ENCODE measurements at regions not wholly inside any gene's neighbourhood (a gene's known extent, or its start where the extent isn't known, plus 50 kb on each side); places are given as distances from the start of the nearest gene placed in this dataset.

- Histone ChIP-seq H3F3A (ENCODE audit: low read depth) (no peaks in the 10 kb centered on the region), H3K27me3 (no peaks in the 10 kb centered on the region), H4K20me1 (ENCODE audit: low read depth) (no peaks in the 10 kb centered on the region), H3K79me2 (ENCODE audit: low read depth) (no peaks in the 10 kb centered on the region), H3K4me2 (no peak overlapping the region), H3K27ac (no peak overlapping the region), H3K4me1 (no peaks in the 10 kb centered on the region), H3K9me3 (ENCODE audit: low read depth) (no peaks in the 10 kb centered on the region), H3K4me3 (no peak overlapping the region), H2AFZ (replicated peaks) (no peak overlapping the region), H3K9ac (no peak overlapping the region), H3K36me3 (no peaks in the 10 kb centered on the region)
- Mint-ChIP-seq H3K4me1 (peaks cover 14% of the 10 kb centered on the region), H3K27me3 (ENCODE audit: insufficient read depth, low read depth) (no peaks in the 10 kb centered on the region), H3K27ac (no peak overlapping the region), H3K4me3 (no peak overlapping the region), H3K36me3 (peaks cover 2% of the 10 kb centered on the region), H3K9me3 (peaks cover 12% of the 10 kb centered on the region)
- DNase-seq (ENCODE audit: low spot score): no peak
- TF ChIP-seq EZH2phosphoT487 (IDR thresholded peaks at IDR 0.05): no peak
- no peak for TF ChIP-seq EZH2 (IDR thresholded peaks at IDR 0.05)
- no peak for TF ChIP-seq CTCF (IDR thresholded peaks at IDR 0.05)
These were observed 233.8 kb upstream of the PRKCQ start for GRCh38 chr10:6813856-6814255.

GRCh38 chr10:6813306-6813705 lies 233.2 kb upstream of the PRKCQ start:
- no peaks in the 10 kb centered on the region for H3K27me3 Mint-ChIP-seq (ENCODE audit: insufficient read depth, low read depth)
- no peak overlapping the region for H2AFZ ChIP-seq (replicated peaks)

GRCh38 chr10:6811153-6811552 lies 231.1 kb upstream of the PRKCQ start:
- Histone ChIP-seq H2AFZ (replicated peaks) (no peak overlapping the region), H3K79me2 (ENCODE audit: low read depth) (no peaks in the 10 kb centered on the region), H4K20me1 (ENCODE audit: low read depth) (no peaks in the 10 kb centered on the region), H3K9me3 (ENCODE audit: low read depth) (no peaks in the 10 kb centered on the region), H3K27ac (no peak overlapping the region), H3K4me2 (no peak overlapping the region), H3F3A (ENCODE audit: low read depth) (no peaks in the 10 kb centered on the region), H3K4me3 (no peak overlapping the region), H3K4me1 (no peaks in the 10 kb centered on the region), H3K27me3 (no peaks in the 10 kb centered on the region), H3K36me3 (no peaks in the 10 kb centered on the region), H3K9ac (no peak overlapping the region)
- Mint-ChIP-seq H3K27me3 (ENCODE audit: insufficient read depth, low read depth) (no peaks in the 10 kb centered on the region), H3K36me3 (peaks cover 2% of the 10 kb centered on the region), H3K9me3 (peaks cover 12% of the 10 kb centered on the region), H3K4me1 (peaks cover 14% of the 10 kb centered on the region), H3K27ac (no peak overlapping the region), H3K4me3 (no peak overlapping the region)
- TF ChIP-seq CTCF (IDR thresholded peaks at IDR 0.05) (no peak), EZH2 (IDR thresholded peaks at IDR 0.05) (no peak), EZH2phosphoT487 (IDR thresholded peaks at IDR 0.05) (no peak)
- DNase-seq (ENCODE audit: low spot score): no peak

More at GRCh38 chr10:6813306-6813705, 233.2 kb upstream of the PRKCQ start:
- no peak overlapping the region for H3K27ac Mint-ChIP-seq
- no peak overlapping the region for H3K4me3 ChIP-seq
- no peaks in the 10 kb centered on the region for H3K9me3 ChIP-seq (ENCODE audit: low read depth)
- no peak for DNase-seq (ENCODE audit: low spot score)
- peaks cover 2% of the 10 kb centered on the region for H3K36me3 Mint-ChIP-seq
- no peaks in the 10 kb centered on the region for H3K36me3 ChIP-seq
- no peak overlapping the region for H3K9ac ChIP-seq
- no peak overlapping the region for H3K4me3 Mint-ChIP-seq
- H3K79me2 ChIP-seq (ENCODE audit: low read depth): no peaks in the 10 kb centered on the region
- no peaks in the 10 kb centered on the region for H3F3A ChIP-seq (ENCODE audit: low read depth)
- TF ChIP-seq EZH2 (IDR thresholded peaks at IDR 0.05) (no peak), CTCF (IDR thresholded peaks at IDR 0.05) (no peak), EZH2phosphoT487 (IDR thresholded peaks at IDR 0.05) (no peak)
- H3K4me1 ChIP-seq: no peaks in the 10 kb centered on the region
- H3K27ac ChIP-seq: no peak overlapping the region
- H3K4me2 ChIP-seq: no peak overlapping the region
- no peaks in the 10 kb centered on the region for H3K27me3 ChIP-seq
- H3K9me3 Mint-ChIP-seq: peaks cover 12% of the 10 kb centered on the region
- peaks cover 14% of the 10 kb centered on the region for H3K4me1 Mint-ChIP-seq
- no peaks in the 10 kb centered on the region for H4K20me1 ChIP-seq (ENCODE audit: low read depth)

- no peaks in the 10 kb centered on the region for H4K20me1 ChIP-seq (ENCODE audit: low read depth)
- TF ChIP-seq EZH2 (IDR thresholded peaks at IDR 0.05): no peak
- TF ChIP-seq EZH2phosphoT487 (IDR thresholded peaks at IDR 0.05): no peak
- no peak for TF ChIP-seq CTCF (IDR thresholded peaks at IDR 0.05)
- Mint-ChIP-seq H3K27me3 (ENCODE audit: insufficient read depth, low read depth) (no peaks in the 10 kb centered on the region), H3K27ac (no peak overlapping the region), H3K9me3 (no peaks in the 10 kb centered on the region), H3K4me3 (no peak overlapping the region), H3K4me1 (no peaks in the 10 kb centered on the region), H3K36me3 (no peaks in the 10 kb centered on the region)
- H3K4me2 ChIP-seq: no peak overlapping the region
- H3K27me3 ChIP-seq: no peaks in the 10 kb centered on the region
- no peaks in the 10 kb centered on the region for H3F3A ChIP-seq (ENCODE audit: low read depth)
- no peak overlapping the region for H3K9ac ChIP-seq
- DNase-seq (ENCODE audit: low spot score): no peak
- no peaks in the 10 kb centered on the region for H3K9me3 ChIP-seq (ENCODE audit: low read depth)
- H3K27ac ChIP-seq: no peak overlapping the region
- no peak overlapping the region for H2AFZ ChIP-seq (replicated peaks)
- no peaks in the 10 kb centered on the region for H3K79me2 ChIP-seq (ENCODE audit: low read depth)
- H3K4me3 ChIP-seq: no peak overlapping the region
- no peaks in the 10 kb centered on the region for H3K4me1 ChIP-seq
- no peaks in the 10 kb centered on the region for H3K36me3 ChIP-seq
These were observed 223.3 kb upstream of the PRKCQ start for GRCh38 chr10:6803427-6803783.

Data from neural progenitor cell (in vitro differentiated cells).